GM21786 (cell line): ENCODE measurements at regions not wholly inside any gene's neighbourhood (a gene's known extent, or its start where the extent isn't known, plus 50 kb on each side); places are given as distances from the start of the nearest gene placed in this dataset.
"Not testable (repeated sequence)": the region's sequence is repeated elsewhere in the genome, so short reads cannot be mapped to it uniquely, and the experiment has no call there.

Experiments
- ATAC-seq: cut with Tn5 transposase; IDR thresholded peaks from one replicate; pipeline ENCODE4 v1.9.1; 2021; ENCODE audit not compliant: unreplicated experiment

- no peak for ATAC-seq
These were observed 280.4 kb downstream of the HS3ST3B1 start for GRCh38 chr17:14581186-14581830.

- ATAC-seq: no peak
These were observed 279.6 kb downstream of the HS3ST3B1 start for GRCh38 chr17:14580499-14580898.

- no peak for ATAC-seq
These were observed 278.8 kb downstream of the HS3ST3B1 start for GRCh38 chr17:14579716-14580115.

GRCh38 chr17:14575471-14575953, 274.6 kb downstream of the HS3ST3B1 start:
- ATAC-seq: no peak

GRCh38 chr17:14560325-14560724, 259.4 kb downstream of the HS3ST3B1 start:
- not testable (repeated sequence) for ATAC-seq

GRCh38 chr17:14559264-14560119, 258.6 kb downstream of the HS3ST3B1 start:
- ATAC-seq: no peak

- ATAC-seq: no peak
These were observed 256.6 kb downstream of the HS3ST3B1 start for GRCh38 chr17:14557480-14557879.

GRCh38 chr17:14553847-14554246, 253.0 kb downstream of the HS3ST3B1 start:
- ATAC-seq: no peak

GRCh38 chr17:14552306-14552705, 251.4 kb downstream of the HS3ST3B1 start:
- no peak for ATAC-seq

- no peak for ATAC-seq
These were observed 246.7 kb downstream of the HS3ST3B1 start for GRCh38 chr17:14547556-14547955.

GRCh38 chr17:14547016-14547415, 246.1 kb downstream of the HS3ST3B1 start:
- ATAC-seq: no peak

GRCh38 chr17:14545156-14545906, 244.4 kb downstream of the HS3ST3B1 start:
- ATAC-seq: no peak

GRCh38 chr17:14541714-14542113, 240.8 kb downstream of the HS3ST3B1 start:
- ATAC-seq: no peak

GRCh38 chr17:14539801-14540200, 238.9 kb downstream of the HS3ST3B1 start:
- ATAC-seq: no peak

GRCh38 chr17:14532242-14532641, 231.4 kb downstream of the HS3ST3B1 start:
- ATAC-seq: not testable (repeated sequence)

- ATAC-seq: no peak
These were observed 224.9 kb downstream of the HS3ST3B1 start for GRCh38 chr17:14525551-14526455.

GRCh38 chr17:14522795-14523387, 222.0 kb downstream of the HS3ST3B1 start:
- no peak for ATAC-seq

- not testable (repeated sequence) for ATAC-seq
These were observed 218.0 kb downstream of the HS3ST3B1 start for GRCh38 chr17:14518919-14519318.

- ATAC-seq: no peak
These were observed 214.1 kb downstream of the HS3ST3B1 start for GRCh38 chr17:14514973-14515372.

- no peak for ATAC-seq
These were observed 213.0 kb downstream of the HS3ST3B1 start for GRCh38 chr17:14513835-14514234.
